ENCODE measurements at regions not wholly inside any gene's neighbourhood (a gene's known extent, or its start where the extent isn't known, plus 50 kb on each side); places are given as distances from the start of the nearest gene placed in this dataset.
"Not testable (repeated sequence)": the region's sequence is repeated elsewhere in the genome, so short reads cannot be mapped to it uniquely, and the experiment has no call there.

DNA sequence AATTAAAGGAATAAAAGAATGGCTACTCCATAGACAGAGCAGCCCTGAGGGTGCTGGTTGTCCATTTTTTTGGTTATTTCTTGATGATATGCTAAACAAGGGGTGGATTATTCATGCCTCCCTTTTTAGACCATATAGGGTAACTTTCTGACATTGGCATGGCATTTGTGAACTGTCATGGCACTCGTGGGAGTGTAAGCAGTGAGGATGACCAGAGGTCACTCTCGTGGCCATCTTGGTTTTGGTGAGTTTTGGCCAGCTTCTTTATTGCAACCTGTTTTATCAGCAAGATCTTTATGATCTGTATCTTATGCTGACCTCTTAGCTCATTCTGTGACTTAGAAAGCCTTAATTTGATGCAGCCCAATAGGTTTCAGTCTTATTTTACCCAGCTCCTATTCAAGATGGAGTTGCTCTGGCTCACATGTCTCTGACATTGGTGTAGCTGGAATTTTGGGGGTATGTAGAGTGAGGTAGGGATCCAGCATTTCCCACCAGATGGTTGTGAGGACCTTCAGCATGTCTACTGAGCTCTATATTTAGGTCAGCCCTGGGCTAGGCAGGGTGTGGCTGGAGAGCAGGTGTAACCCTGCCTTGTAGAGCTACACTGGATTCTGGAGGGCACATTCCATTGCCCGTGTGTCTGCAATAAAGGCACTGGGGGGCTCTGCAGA lies 103.5 kb upstream of the SLC38A2 start:
- no peak for DNase-seq (ENCODE audit: low read depth, low spot score)
- in situ Hi-C loops (cut with HindIII; ENCODE audit: low pct_unique_long_range_greater_than_20kb, low sequenced_read_pairs) = no loop called here

DNA sequence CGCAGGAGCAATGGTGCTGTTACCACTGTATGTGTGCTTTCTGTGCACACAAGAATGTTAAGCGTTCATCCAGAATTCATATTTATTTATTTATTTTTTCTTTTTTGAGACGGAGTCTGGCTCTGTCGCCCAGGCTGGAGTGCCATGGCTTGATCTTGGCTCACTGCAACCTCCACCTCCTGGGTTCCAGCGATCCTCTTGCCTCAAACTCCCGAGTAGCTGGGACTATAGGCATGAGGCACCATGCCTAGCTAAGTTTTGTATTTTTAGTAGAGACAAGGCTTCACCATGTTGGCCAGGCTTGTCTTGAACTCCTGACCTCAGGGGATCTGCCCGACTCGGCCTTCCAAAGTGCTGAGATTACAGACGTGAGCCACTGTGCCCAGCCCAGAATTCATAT lies 101.8 kb upstream of the SLC38A2 start:
- in situ Hi-C loops (cut with HindIII; ENCODE audit: low pct_unique_long_range_greater_than_20kb, low sequenced_read_pairs); DNase-seq (ENCODE audit: low read depth, low spot score): not testable (repeated sequence)

DNA sequence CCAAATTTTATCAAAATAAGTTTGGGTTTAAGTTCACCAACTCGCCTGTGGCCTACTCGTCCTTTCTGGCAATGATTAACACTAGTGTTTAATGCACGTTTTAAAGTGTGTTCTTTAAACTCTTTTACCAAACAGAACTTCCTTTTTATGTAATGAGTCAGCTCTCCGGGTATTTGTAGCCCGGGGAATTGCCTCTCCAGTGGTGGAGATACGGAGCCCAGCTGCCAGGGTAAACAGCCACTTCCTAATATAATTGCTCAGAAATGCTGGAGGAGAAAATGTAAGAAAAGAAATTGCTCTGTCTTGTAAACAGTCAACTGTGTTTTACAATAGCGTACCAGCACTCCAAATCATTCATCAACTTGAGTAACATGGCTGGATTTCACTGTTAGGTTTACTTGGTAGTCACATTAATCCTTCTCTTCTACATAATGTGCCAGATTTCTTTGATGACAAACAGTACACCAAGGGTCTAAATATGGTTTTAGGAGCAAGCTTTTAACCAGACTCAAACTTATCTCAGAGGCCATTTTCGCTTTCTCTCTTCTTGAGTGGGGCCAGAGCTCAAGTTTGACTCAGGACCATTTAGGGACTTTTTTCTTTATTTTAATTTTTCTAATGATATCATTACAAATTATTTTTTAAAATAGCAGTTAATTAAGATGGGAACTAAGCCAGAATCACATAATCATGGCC lies 101.2 kb upstream of the SLC38A2 start:
- in situ Hi-C loops (cut with HindIII; ENCODE audit: low pct_unique_long_range_greater_than_20kb, low sequenced_read_pairs) = no loop called here
- peak; percentile 38 for DNase-seq (ENCODE audit: low read depth, low spot score)

DNA sequence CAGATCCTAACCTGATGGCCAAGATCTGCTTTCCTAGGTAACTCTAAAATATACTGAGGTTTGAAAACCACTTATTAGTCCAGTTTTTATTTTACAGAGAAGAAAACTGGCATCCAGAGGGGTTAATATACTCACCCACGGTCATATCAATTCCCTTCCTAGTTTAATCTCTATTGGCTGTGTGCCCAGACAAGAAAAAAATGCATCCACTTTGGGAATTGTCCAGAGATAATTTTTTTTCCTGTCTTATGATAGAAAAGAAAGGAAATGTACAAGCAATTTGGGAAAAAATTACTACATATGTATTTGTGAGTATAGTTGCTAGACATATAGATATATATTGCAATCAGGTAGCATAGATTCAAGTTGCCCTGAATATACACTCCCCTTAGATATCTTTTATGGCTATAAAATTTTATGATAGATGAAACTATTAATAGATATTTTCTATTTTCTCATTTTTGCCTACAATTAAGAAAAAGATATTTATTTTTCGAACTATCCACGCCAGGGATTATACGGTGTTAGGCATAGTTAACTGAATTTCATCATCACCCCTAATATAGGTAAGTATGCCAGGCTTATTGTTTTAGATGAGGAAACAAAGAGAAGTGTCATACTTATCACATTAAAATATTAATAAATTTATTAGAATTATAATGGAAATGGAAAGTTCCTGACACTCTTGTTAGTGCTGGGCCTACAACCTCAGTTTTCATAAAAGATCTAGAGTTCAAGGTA lies 100.5 kb upstream of the SLC38A2 start:
- DNase-seq (ENCODE audit: low read depth, low spot score) = peak; percentile 30
- in situ Hi-C loops (cut with HindIII; ENCODE audit: low pct_unique_long_range_greater_than_20kb, low sequenced_read_pairs) = no loop called here

DNA sequence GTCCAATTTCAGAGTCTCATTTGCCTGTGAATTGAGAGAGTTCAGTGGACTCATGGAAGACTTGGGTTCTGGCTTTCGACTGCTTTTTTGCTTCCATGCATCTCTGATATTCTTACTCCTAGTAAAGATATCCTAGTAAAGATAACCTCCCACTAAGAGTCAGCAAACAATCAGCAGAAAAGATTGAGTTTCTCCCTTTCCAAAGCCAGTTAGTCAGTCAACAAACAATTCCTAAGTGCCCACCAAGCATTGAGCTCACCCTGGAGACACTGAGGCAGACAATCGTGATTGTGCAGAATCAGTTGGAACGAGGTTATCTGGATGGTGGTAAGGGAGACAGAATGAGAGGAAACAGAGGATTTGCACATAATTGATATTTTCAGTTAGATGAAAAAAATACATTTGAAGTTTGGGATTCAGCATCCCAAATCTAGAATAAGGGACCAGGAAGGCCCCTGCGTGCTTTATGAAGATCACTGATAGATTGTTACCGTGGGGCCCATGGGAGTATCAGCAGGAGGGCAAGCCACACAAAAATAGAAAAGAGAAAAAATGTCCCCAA lies 99.7 kb upstream of the SLC38A2 start:
- in situ Hi-C loops (cut with HindIII; ENCODE audit: low pct_unique_long_range_greater_than_20kb, low sequenced_read_pairs) = no loop called here

DNA sequence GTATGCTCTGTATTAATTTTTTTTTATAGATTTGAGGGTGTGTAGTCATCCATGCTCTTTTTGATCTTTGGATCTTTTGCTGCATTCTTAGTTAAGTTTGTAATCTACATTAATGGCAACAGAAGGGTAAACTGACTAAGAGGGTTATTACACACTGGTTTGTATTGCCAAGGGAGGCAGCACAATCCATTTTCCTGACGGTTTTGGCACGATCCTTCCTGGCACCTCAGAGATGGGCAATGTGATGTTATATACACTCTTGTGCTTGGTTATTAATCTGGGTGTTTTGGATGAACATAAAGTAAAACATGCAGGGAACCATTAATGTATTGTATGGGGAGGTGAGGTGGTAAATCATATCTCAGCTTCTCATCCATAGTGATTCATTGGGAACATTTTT lies 98.8 kb upstream of the SLC38A2 start:
- no peak for DNase-seq (ENCODE audit: low read depth, low spot score)
- in situ Hi-C loops (cut with HindIII; ENCODE audit: low pct_unique_long_range_greater_than_20kb, low sequenced_read_pairs) = no loop called here

More for the DNA sequence above, 99.7 kb upstream of the SLC38A2 start:
- no peak for DNase-seq (ENCODE audit: low read depth, low spot score)

DNA sequence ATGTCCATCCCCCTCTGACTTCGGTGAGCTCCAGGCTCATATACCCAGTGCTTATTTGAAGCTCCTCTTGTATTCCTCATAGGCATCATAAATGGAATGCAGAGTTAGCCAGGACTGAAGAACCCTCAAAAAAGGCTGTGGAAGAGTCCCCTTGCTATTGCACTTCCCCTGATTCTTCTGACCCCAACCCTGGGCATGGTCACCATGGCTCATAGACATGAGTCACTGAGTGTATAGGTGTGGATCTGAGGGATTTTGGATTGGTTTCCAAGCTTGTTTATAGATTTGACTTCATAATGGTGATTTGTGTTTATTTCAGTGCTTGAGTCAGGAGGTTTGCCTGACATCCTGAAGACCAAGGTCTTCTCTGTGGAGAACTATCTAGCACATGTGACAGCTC lies 98.4 kb upstream of the SLC38A2 start:
- in situ Hi-C loops (cut with HindIII; ENCODE audit: low pct_unique_long_range_greater_than_20kb, low sequenced_read_pairs) = no loop called here
- no peak for DNase-seq (ENCODE audit: low read depth, low spot score)

DNA sequence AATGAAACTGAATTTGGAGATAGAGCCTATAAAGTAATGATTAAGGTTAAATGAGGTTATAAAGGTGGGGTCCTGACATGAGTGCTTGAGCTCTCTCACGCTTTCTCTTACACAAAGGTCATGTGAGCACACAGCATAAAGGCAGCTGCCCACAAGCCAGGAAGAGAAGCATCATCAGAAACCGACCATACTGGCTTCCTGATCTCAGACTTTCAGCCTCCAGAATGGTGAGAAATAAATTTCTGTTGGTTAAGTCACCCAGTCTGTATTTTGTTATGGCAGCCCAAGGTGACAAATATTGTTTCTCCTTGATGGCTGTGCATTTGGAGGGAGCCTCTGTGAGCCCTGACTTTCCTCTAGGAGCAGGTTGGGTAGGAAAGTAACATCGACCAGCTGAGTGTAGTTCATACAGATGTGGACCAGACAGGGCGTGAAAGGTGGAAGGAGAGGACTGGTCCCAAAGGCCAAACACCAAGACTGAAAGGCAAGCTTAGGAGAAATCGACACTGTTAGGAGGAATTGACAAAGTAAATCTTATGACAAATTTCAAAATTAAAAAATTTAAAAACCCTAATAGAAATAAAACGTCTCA lies 97.6 kb upstream of the SLC38A2 start:
- DNase-seq (ENCODE audit: low read depth, low spot score) = no peak
- in situ Hi-C loops (cut with HindIII; ENCODE audit: low pct_unique_long_range_greater_than_20kb, low sequenced_read_pairs) = no loop called here

DNA sequence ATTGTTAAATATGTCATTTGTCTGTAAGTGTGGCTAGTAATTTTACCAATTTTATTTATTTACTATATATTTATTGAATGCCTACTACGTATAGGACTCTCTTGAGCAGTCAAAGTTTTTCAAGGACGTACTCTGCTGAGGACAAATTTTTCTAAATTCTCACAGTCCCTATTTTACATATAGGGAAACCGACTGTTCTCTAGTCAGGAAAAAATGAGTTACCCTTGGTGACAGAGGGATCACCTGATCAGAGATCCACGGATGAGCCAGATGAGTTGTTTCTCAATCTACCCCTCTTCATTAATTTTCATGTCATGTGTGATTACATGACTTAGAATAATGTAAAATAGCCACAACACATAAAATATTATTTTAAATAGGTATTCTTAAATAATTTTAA lies 96.2 kb upstream of the SLC38A2 start:
- DNase-seq (ENCODE audit: low read depth, low spot score) = no peak
- in situ Hi-C loops (cut with HindIII; ENCODE audit: low pct_unique_long_range_greater_than_20kb, low sequenced_read_pairs) = no loop called here

DNA sequence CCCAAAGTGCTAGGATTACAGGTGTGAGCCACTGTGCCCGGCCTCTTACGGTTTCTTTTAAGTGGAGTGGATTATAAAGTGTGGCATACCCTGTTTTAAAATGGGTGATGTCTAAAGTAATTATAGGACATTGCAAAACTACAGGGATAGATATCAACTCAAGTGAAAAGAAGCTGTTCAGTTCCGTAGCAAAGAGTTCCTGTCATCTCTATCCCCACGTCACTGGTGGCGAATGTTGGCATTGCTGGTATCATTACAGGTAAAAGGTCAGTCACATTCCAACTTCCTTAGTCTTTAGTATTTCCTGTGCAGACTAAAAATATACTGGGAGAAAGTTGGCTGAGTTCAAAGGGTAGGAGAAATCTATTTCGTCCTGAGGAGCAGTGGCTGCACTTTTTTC lies 95.6 kb upstream of the SLC38A2 start:
- in situ Hi-C loops (cut with HindIII; ENCODE audit: low pct_unique_long_range_greater_than_20kb, low sequenced_read_pairs) = no loop called here
- DNase-seq (ENCODE audit: low read depth, low spot score) = no peak

DNA sequence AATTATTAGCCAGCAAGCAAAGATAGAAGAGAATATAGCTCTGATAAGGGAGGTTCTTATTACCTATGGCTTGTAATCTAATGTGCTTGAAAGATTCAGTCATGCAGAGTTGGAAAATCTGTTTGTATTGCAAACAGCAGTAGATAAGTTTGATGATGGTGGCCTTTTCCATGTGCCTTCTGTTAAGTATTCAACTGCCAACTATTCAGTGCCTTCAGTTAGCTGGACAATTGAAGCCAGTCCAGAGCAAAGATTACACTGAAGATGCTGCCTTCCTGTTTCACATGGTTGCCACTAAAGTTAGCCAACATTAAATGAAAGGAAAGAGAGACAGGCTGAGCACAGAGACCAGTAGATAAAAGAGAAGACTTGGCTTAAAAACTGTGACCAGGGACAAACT lies 92.7 kb upstream of the SLC38A2 start:
- in situ Hi-C loops (cut with HindIII; ENCODE audit: low pct_unique_long_range_greater_than_20kb, low sequenced_read_pairs) = no loop called here

DNA sequence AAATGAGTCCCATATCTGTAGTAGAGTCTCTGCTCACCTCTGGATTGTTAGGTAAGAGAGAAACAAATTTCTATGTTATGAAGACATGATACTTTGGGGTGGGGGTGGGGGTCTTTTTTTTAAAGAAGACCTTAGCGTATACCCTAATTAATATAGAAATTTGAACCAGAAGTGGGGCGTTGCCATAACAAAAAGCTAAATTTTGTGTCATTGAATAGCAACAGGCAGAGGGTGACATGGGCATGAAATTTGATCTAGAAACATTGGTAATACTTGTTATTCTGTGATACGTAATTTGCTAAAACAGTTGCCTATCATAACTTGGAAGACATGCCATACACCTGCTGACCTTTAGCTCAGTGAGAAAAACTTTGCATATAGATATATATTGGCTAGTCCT lies 92.3 kb upstream of the SLC38A2 start:
- in situ Hi-C loops (cut with HindIII; ENCODE audit: low pct_unique_long_range_greater_than_20kb, low sequenced_read_pairs) = no loop called here
- DNase-seq (ENCODE audit: low read depth, low spot score) = no peak

More for the DNA sequence above, 92.7 kb upstream of the SLC38A2 start:
- no peak for DNase-seq (ENCODE audit: low read depth, low spot score)

DNA sequence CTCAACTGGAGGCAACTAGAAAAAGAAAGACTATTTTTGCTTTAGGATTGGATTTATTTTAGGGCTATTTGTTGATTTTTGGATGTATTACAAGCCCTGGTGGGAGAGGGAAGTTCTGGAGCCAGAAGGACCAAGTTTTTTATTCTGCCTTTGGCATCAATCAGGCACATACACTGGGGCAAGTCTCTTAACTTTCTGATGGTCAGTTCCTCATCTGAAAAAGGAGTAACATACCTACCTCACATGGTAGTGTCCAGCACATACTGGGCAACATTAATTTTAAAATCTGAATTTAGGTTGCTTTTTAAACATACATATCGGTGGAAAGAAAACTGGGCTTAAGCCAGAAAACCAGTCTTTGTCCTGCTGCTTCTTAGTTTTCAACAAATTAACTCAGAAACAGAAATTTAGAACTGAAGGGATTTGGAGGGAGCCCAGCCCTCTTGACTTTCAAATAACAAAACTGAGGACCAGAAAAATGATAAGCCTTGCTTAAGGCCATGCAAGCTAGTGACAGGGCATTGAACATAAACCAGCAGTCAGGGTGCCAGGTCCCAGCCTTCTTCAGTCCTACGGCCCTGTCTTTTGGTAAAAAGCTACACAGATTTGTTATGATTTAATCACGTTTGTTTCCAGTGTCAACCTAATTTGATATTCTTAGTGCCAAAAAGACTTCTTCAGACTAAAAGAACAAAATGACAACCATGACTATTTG lies 90.2 kb upstream of the SLC38A2 start:
- DNase-seq (ENCODE audit: low read depth, low spot score) = no peak
- in situ Hi-C loops (cut with HindIII; ENCODE audit: low pct_unique_long_range_greater_than_20kb, low sequenced_read_pairs) = no loop called here

DNA sequence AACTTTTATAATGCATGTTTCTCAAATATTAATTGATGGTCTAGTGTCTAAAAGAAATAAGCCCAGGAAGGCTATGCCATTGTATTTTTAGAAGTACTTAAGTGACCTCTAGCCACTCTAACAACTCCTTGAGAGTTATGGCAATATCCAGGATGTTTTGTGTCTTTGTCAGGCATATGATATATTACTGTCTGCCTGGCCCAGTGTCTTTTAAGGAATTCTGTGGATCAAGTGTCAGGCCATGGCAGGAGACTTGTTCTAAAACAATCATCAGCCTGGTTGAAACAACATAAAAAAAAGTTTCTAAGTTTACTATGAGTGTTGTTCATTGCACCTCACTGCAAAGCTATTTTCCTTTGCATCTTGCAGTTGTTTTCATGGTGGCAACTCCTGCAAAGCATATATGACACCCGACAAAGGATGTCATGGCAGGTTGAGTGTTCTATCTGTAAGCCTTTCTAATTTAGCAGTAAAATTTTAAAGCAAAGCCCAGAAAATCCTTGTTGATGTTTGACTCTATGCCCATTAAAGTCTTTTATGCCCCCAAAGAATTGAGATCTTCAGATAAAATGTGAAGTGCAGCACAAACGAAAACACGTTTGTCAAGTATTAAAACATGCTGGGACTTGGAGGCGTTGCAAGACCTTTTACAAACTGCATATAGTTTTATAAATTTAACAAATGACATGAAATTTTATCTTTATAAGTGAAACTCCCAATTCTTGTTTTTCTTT lies 89.5 kb upstream of the SLC38A2 start:
- in situ Hi-C loops (cut with HindIII; ENCODE audit: low pct_unique_long_range_greater_than_20kb, low sequenced_read_pairs) = no loop called here

DNA sequence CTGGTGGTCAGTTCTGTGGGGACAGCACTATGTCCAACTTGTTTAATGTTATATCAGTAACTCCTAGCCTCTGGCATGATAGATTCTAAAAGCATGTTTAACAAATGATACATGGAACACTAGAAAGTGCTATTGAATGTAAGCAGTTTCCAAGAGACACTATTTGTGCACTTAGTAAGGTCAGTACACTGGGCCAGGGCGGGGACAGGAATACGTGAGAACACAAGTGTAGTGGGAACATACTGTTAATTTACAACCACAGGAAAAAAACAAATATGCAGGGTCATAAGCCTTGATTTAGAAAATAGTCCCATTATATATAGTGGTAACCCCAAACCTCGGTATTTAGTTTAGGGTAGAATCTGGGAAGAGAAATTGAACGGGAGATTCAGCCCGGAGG lies 88.9 kb upstream of the SLC38A2 start:
- no peak for DNase-seq (ENCODE audit: low read depth, low spot score)
- in situ Hi-C loops (cut with HindIII; ENCODE audit: low pct_unique_long_range_greater_than_20kb, low sequenced_read_pairs) = no loop called here

More for the DNA sequence above, 89.5 kb upstream of the SLC38A2 start:
- no peak for DNase-seq (ENCODE audit: low read depth, low spot score)

DNA sequence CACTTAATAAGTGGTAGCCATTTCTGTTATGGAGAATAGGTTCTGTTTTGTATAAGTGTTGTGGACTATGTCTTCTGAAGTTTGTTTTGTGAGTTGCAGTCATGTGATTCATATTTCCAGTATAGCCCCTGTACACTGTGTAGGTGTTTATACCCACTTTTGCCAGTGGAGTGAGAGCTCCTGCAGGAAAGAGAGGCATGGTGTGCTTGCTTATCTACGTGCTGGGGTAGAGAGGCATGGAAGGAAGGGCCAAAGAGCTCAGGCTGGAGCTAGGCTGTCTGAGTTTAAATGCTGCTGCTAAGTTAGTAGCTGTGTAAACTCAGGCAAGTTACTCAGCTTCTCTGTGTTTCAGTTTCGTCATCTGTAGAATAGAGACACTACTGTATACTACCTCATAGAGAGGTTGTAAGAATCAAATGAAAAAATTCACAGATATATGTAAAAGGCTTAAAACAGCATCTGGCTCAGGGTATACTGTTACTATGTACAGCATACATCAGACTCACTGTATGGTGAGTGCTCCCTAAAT lies 88.2 kb upstream of the SLC38A2 start:
- in situ Hi-C loops (cut with HindIII; ENCODE audit: low pct_unique_long_range_greater_than_20kb, low sequenced_read_pairs) = no loop called here
- no peak for DNase-seq (ENCODE audit: low read depth, low spot score)

All from SK-MEL-5 (cell line).